UCSD-AML1 (cell line): ENCODE measurements at regions not wholly inside any gene's neighbourhood (a gene's known extent, or its start where the extent isn't known, plus 50 kb on each side); places are given as distances from the start of the nearest gene placed in this dataset.

Experiments
- DNase-seq: peaks from one replicate; lab custom pipeline; 2025; ENCODE audit not compliant: unreplicated experiment; lab: John Stamatoyannopoulos, UW

GRCh38 chr13:50306156-50306555 lies 290.9 kb downstream of the KCNRG start:
- no peak for DNase-seq

GRCh38 chr13:50309318-50309717 lies 294.1 kb downstream of the KCNRG start:
- no peak for DNase-seq

GRCh38 chr13:50309882-50310594 lies 294.8 kb downstream of the KCNRG start:
- no peak for DNase-seq

- DNase-seq, result no peak
Measured at GRCh38 chr13:50310734-50311133, 295.5 kb downstream of the KCNRG start.

- no peak for DNase-seq
Measured at GRCh38 chr13:50318887-50319286, 303.6 kb downstream of the KCNRG start.

DNA sequence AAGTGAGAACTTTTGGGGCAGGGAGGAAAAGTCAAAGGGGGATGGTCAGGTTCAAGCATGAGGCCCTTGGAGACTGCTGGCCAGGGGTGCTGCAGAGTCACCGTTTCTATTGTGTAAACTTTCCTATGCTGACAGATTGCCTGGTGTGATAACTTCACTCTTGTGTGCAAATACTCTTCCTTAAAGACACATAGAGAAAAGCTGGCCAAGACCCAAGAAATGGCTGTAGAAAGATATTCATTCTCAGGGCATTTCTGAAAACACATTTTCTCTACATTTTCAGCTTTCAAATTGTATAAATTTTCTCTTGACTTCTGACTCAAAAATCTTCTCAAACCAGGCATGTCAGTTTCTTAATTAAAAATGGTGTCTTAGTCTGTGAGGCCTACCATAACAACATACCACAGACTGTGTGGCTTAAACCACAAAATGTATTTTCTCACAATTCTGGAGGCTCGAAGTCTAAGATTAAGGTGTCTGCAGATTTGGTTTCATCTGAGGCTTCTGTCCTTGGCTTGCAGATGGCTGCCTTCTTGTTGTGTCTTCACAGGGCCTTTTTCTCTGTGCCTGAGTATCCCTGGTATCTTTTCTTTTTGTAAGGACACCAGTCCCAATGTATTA lies 304.5 kb downstream of the KCNRG start:
- DNase-seq, result no peak

DNA sequence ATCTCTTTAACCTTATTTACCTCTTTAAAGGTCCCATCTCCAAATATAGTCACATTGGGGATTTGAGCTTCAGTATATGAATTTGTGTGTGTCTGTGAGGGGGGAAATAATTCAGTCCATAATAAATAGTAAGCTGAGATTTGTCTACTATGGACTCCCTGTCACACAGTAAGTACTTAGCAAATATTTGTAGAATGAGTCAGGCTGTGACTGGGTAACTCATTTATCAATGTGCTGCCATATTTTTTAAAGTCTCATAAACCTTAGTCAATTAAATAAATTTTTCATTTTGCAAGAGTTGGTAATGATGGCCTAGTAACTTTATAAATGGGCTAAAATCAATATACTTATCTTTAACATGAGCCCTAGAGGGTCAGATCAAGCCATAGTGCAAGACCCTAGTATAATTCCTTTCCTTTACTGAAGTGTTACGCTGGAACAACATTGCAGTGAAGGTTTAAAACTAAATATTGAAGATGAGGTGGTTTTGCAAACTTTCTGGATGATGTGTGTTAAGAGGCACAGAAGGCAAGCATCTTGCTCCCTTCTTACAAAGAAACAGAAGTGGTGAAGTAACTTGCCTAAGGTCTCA lies 305.1 kb downstream of the KCNRG start:
- DNase-seq, result no peak

DNA sequence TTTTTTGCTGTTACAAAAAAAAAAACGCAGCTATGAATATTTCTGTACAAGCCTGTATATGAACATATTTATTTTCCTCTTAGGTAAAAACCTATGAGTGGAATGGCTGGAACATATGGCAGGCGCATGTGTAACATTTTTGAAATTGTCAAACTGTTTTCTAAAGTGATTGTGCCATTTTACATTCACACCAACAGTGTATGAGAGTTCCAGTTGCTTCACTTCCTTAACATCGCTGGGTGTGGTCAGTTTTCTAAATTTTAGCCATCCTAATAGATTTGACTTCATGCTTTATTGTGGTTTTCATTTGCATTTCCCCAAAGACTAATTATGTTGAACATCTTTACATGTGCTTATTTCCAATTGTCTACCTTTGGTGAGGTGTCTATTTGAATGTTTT lies 306.8 kb downstream of the KCNRG start:
- no peak for DNase-seq

DNA sequence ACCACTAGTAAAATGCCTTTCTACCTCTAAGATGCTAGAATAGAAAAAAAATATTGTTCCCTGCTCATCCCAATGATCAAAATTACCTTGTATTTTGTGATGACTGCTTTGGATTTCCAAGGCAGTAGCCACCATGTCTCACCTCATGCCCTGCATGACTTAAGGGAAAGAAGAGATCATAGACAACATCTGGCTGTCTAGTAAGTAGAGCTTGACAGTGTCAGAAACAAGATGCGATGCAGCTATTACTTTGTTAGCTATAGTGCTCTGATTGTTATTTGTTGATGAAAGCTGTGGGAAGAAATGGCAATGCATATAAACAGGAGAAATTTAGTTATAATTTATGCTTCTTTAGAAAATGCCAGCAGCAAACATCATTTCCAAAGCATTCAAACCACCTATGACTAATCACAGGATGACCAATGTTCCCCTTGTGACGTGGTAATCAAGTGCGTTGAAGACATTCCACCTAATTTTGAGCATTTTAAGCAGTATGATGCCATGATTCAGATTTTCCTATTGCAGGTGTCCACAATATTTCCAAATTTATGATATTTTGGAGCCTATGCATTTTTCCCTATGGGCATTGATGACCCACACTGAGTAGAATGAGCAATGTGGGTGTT lies 308.3 kb downstream of the KCNRG start:
- no peak for DNase-seq

DNA sequence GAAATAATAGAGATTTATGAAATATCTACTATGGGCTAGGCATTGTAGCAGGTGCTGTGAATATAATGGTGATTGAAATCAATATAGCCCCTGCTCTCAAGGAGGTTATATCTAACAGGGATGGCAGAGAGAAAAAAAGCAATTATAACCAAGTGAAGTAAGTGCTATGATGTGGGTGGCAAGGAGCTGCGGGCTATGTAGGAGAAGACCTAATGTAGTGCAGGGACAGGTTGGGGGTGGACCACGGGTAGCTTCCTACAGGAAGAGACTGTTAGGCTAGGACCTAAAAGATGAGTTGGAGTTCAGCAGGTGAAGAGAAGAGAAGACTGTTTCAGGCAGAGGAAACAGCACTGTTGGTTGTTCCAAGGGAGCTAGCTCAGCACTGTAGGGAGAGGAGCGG lies 311.0 kb downstream of the KCNRG start:
- no peak for DNase-seq

DNA sequence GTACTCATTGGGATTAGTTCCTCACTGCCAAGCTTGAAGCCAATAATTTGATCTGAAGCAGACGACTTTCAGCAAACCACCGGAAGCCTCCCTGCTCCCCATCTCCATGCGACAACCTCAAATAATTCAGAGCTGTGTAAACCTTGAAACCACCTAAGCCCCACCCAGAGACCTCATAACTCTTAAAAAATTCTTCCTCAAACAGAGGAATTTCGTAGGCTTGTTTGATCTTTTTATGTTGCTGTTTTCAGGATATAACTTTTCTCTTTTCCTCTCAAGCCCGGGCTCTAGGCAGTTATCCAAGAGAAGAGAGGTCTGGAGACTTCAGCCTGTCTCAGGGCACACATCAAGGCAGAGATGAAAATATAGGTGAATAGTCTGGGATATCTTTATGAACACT lies 311.6 kb downstream of the KCNRG start:
- DNase-seq, result peak; percentile 24

DNA sequence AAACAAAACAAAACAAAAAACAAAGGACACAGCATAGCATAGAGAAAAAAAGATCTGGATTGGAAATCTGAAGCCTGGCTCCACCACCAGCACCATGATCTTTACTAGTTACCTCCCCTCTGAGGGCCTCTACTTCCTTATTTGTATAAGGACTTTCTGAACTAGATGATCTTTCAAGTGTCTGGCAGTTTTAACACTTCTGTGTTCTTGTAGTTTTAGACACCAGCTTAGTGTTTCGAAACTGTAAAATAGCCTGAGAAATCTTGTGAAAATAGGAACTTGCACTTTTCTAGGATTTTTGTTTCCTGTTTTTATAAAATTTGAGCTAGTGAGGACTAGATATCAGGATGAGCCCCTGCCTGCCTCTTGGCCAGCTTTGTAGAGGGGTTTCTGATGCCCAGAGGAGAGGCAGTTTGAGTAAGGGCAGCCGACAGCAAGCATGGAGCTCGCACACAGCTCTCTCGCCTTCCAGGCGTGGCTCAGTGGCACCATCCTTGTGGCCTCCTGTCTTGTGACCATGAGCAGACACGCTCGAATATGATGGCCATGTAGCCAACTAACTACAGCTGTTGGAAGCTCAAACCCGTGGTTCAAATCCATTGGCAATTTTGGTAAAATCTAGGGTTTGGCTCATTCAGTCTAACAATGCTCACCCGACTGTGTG lies 319.0 kb downstream of the KCNRG start:
- no peak for DNase-seq

DNA sequence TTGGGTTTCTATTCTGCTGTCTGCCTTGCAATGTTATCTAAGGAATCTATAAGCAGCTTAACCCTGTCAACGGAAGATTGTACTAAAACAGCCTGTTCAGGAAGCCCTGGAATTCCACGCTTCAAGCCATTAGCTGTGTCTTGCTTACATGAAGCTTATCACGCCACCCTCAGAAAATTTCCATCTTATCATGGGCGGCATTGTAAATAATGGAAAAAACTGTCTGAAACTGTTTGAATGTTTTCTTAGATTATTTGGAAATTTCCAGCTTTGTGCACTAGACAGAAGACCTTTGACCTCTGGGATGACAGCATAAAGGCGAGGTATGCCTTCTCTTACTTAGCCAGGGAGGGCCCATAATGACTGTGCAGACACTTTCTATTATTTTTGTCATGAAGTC lies 319.7 kb downstream of the KCNRG start:
- DNase-seq, result no peak

DNA sequence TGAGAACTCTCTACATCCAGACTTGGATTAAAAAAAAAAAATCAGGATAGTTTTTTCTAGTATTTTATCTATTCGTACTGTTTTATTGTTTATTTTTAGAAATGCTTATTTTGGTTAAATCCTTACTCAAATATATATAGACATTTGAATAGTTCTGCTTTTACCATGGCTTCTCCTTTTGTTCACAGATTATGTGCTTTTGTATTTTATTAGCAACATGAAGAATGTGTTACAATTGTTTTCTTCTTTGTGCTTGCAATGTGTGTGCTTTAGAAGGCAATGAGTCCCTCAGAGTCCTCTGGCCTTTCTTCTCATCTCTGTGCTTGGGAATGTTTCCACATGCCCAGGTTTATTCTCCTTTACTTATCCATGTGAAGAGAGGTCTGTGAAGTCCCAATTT lies 324.0 kb downstream of the KCNRG start:
- no peak for DNase-seq

DNA sequence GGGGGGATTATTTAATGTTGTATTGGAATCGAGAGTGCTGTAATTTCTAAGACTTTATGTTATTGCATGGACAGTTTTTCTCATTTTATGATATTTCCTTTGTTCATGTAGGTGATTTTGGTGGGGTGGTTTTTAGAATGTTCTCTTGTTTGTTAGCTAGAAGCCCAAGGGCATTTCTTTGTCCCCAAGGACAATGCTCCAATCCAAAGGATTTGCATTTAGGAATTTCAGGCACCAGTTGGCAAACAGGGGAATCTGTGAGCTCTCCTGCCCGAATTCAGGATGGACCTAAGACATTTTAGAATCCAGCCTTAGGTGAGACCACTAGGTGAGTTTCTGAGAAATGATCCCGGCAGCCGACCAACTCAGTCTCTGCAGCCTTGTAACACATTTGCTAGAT lies 324.9 kb downstream of the KCNRG start:
- DNase-seq, result no peak

DNA sequence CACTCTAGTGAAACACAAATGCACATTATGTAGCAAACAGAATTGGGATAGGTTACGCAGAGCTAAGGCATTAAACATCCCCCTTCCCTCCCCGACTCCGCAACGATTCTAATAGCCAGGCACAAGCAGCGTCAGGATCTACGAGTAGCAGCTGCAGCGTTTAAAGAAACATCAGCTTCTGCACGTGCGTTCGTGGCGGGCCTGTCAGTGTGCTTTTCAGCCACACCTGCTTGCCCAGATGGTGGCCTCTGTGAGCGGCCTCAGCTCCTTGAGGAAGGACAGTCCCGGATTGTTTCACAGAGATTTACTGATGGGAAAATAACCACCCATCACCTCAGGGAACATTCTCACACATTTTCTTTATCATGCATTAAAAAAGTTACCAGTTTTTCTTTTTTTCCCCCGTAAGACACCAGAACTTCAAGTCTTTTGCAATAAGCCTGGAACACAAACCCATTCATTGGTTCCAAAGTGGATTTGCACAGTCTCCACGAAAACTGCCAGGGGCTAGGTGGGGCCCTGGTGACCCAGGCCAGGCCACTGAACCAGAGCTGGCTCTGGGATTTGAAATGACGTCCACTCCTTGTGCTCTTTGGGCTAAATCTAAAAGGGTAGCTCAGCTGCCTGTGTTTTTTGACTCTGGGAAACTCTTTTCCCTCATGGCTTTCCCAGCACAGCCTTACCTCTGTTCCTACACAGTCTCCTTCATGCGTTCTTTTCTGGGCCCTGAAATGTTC lies 325.5 kb downstream of the KCNRG start:
- no peak for DNase-seq

DNA sequence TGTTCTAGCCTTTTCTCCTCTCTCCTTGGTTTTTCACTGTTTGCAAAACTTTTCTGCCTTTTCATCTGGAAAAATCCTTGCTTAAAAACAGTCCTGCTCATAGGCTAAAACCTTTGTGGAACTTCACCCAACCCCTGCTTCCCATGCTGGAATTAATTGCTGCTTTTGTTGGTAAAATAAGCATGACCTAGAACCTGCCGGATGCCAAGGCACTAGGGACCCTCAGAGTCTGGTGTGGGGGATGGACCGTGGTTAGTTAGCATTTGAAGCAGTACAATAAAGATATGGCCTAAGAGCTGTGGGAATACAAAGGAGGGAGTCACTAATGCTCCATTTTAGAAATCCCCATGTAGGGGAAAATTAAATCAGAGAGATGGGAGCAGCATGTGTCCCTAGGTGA lies 326.3 kb downstream of the KCNRG start:
- DNase-seq, result no peak

GRCh38 chr13:50344717-50345116 lies 329.5 kb downstream of the KCNRG start:
- DNase-seq, result no peak

- DNase-seq, result no peak
Measured at GRCh38 chr13:50345804-50346203, 330.6 kb downstream of the KCNRG start.

- no peak for DNase-seq
Measured at GRCh38 chr13:50348371-50348770, 333.1 kb downstream of the KCNRG start.
